HCT116 (cell line): ENCODE measurements at regions not wholly inside any gene's neighbourhood (a gene's known extent, or its start where the extent isn't known, plus 50 kb on each side); places are given as distances from the start of the nearest gene placed in this dataset.

Experiments used
- ATAC-seq: fragments of 200-7000 bp; cut with Tn5 transposase; 2 replicates; pipeline ENCODE4 v1.9.1; 2020; ENCODE audit warnings: mild to moderate bottlenecking, moderate library complexity
- BruUV-seq: library from RNA; stranded (reverse); fragments of 400-500 nt; replicated peaks from 2 replicates; lab custom pipeline; 2021; lab: Mats Ljungman, UMichigan
- CTCF ChIA-PET: fragments of 300-600 bp; sonication (Branson Sonifier 250); formaldehyde crosslinking; loops from one replicate; lab custom pipeline; 2021; ENCODE audit warnings: antibody characterized with exemption; lab: Charles Lee
- POLR2A ChIA-PET: fragments of 300-600, 350-600 bp; sonication (Branson Sonifier 250); formaldehyde crosslinking; loops from one replicate; lab custom pipeline; 2021; ENCODE audit warnings: antibody characterized with exemption; lab: Charles Lee
- RAD21 ChIA-PET, 2 experiments: fragments of 300-600 bp; sonication (Branson Sonifier 250); formaldehyde crosslinking; loops; one replicate each; lab custom pipeline; 2023; ENCODE audit warnings: low total read pairs in 2 of 2; ENCODE audit not compliant: uncharacterized antibody in 2 of 2, unreplicated experiment in 2 of 2, low non-redundant PET in 1 of 2; lab: Charles Lee
- DNase-seq: peaks from one replicate; pipeline ENCODE4 v3.0.0-alpha.2; 2010; ENCODE audit warnings: low read depth, low spot score
- H2AFZ ChIP-seq: fragments of 200-600 bp; shearing (Covaris generic), sonication (generic); 2 replicates; pipeline ENCODE4 v1.6.1; 2017; ENCODE audit warnings: low read depth, mixed run types, mixed read lengths, antibody characterized with exemption, low read length; ENCODE audit not compliant: poor library complexity, severe bottlenecking
- H3K27ac ChIP-seq: 2 replicates; pipeline ENCODE4 v1.5.1; 2012; ENCODE audit warnings: low read depth, low read length
- H3K27me3 ChIP-seq: fragments of 200-600 bp; sonication (generic); 2 replicates; pipeline ENCODE4 v1.6.1; 2016; ENCODE audit warnings: mixed run types, low read length, mixed read lengths; ENCODE audit not compliant: insufficient read depth
- H3K36me3 ChIP-seq, 2 experiments: fragments of 200-500 bp in 1 of 2; fragments of 200-600 bp in 1 of 2; sonication (Bioruptor generic) in 1 of 2; sonication (generic) in 1 of 2; 2 replicates each; pipeline versions ENCODE4 v1.5.1 to v1.6.1; 2014 to 2016; ENCODE audit warnings: low read length in 2 of 2, inconsistent platforms in 1 of 2, mixed read lengths in 1 of 2, mixed run types in 1 of 2; ENCODE audit not compliant: insufficient read depth in 2 of 2, control insufficient read depth in 1 of 2
- H3K4me1 ChIP-seq, 2 experiments: fragments of 200-600 bp in 1 of 2; sonication (generic) in 1 of 2; 2 replicates each; pipeline versions ENCODE4 v1.5.1 to v1.6.1; 2012 to 2017; ENCODE audit warnings: low read length in 2 of 2, inconsistent platforms in 1 of 2, mild to moderate bottlenecking in 1 of 2, mixed read lengths in 1 of 2, mixed run types in 1 of 2, moderate library complexity in 1 of 2; ENCODE audit not compliant: insufficient read depth in 2 of 2, control insufficient read depth in 1 of 2
- H3K4me2 ChIP-seq: fragments of 200-600 bp; sonication (generic); 2 replicates; pipeline ENCODE4 v1.6.1; 2017; ENCODE audit warnings: mixed run types, low read length, mixed read lengths
- H3K4me3 ChIP-seq, 2 experiments: fragments of 200-600 bp in 1 of 2; sonication (generic) in 1 of 2; replicated peaks in 1 of 2; 2 replicates each; pipeline ENCODE4 v1.5.1; 2011 to 2016; ENCODE audit warnings: low read length in 2 of 2, control low read depth in 1 of 2, low read depth in 1 of 2, mild to moderate bottlenecking in 1 of 2, mixed read lengths in 1 of 2, mixed run types in 1 of 2
- H3K79me2 ChIP-seq: fragments of 200-600 bp; sonication (generic); 2 replicates; pipeline ENCODE4 v1.6.1; 2017; ENCODE audit warnings: mild to moderate bottlenecking, mixed run types, low read length, moderate library complexity, mixed read lengths; ENCODE audit not compliant: insufficient read depth
- H3K9ac ChIP-seq: fragments of 200-600 bp; sonication (generic); 2 replicates; pipeline ENCODE4 v1.6.1; 2016; ENCODE audit warnings: low read length, mixed read lengths
- H3K9me2 ChIP-seq: fragments of 200-600 bp; sonication (generic), shearing (Covaris generic); 2 replicates; pipeline ENCODE4 v1.6.1; 2017; ENCODE audit warnings: mixed run types, mild to moderate bottlenecking, moderate library complexity; ENCODE audit not compliant: insufficient read depth
- H3K9me3 ChIP-seq, 2 experiments: fragments of 200-500 bp in 1 of 2; fragments of 200-600 bp in 1 of 2; sonication (Bioruptor generic) in 1 of 2; sonication (generic) in 1 of 2; 2 replicates each; pipeline ENCODE4 v1.6.1; 2014 to 2017; ENCODE audit warnings: low read length in 2 of 2, mixed read lengths in 2 of 2, inconsistent platforms in 1 of 2, low read depth in 1 of 2, mild to moderate bottlenecking in 1 of 2, mixed run types in 1 of 2, moderate library complexity in 1 of 2; ENCODE audit not compliant: control insufficient read depth in 1 of 2, insufficient read depth in 1 of 2
- H4K20me1 ChIP-seq: fragments of 200-600 bp; sonication (generic), shearing (Covaris generic); 2 replicates; pipeline ENCODE4 v1.6.1; 2017; ENCODE audit warnings: mixed run types, mild to moderate bottlenecking, moderate library complexity; ENCODE audit not compliant: insufficient read depth
- ATF3 ChIP-seq: IDR thresholded peaks from 2 replicates; pipeline ENCODE4 v1.6.1; 2012
- EGR1 ChIP-seq: IDR thresholded peaks from 2 replicates; pipeline ENCODE4 v1.6.1; 2012; ENCODE audit warnings: low read depth
- ELF1 ChIP-seq: IDR thresholded peaks from 2 replicates; pipeline ENCODE4 v1.6.1; 2012; ENCODE audit warnings: low read depth, borderline replicate concordance
- REST ChIP-seq: IDR thresholded peaks from 2 replicates; pipeline ENCODE4 v1.6.1; 2012; ENCODE audit warnings: low read depth
- ZNF274 ChIP-seq: fragments of 200-500 bp; sonication (Bioruptor generic); IDR thresholded peaks from 2 replicates; pipeline ENCODE4 v1.6.1; 2014; ENCODE audit warnings: mild to moderate bottlenecking, low read depth, low read length, inconsistent platforms
- intact Hi-C: fragments of 100-400 bp; cut with micrococcal nuclease; formaldehyde crosslinking; loops from 2 replicates; pipeline ENCODE4 v1.10.0; 2022
- TF ChIP-seq, protein P1 (sequence below), 3 experiments: fragments of 200-600 bp in 1 of 3; sonication (generic) in 1 of 3; IDR thresholded peaks in 2 of 3; conservative IDR thresholded peaks in 1 of 3; 2 replicates each; pipeline ENCODE4 v1.5.1; 2012 to 2017; ENCODE audit warnings: low read depth in 2 of 3, low read length in 2 of 3, antibody characterized with exemption in 1 of 3, borderline replicate concordance in 1 of 3, control low read depth in 1 of 3, mild to moderate bottlenecking in 1 of 3, mixed read lengths in 1 of 3, mixed run types in 1 of 3, moderate library complexity in 1 of 3; ENCODE audit not compliant: insufficient read depth in 1 of 3

- Histone ChIP-seq H3K27ac (no peak overlapping the region), H3K9me3 (no peaks in the 10 kb centered on the region), H3K9me2 (no peaks in the 10 kb centered on the region), H3K79me2 (no peaks in the 10 kb centered on the region), H3K4me1 (no peaks in the 10 kb centered on the region), H3K27me3 (no peaks in the 10 kb centered on the region), H3K4me2 (no peak overlapping the region), H3K9ac (no peak overlapping the region), H3K4me3 (no peak overlapping the region), H2AFZ (no peak overlapping the region), H3K36me3 (no peaks in the 10 kb centered on the region), H4K20me1 (no peaks in the 10 kb centered on the region)
- CTCF ChIA-PET = no interaction called here
- intact Hi-C loops = no loop called here
- DNase-seq = no peak
- TF ChIP-seq, protein P1, sequence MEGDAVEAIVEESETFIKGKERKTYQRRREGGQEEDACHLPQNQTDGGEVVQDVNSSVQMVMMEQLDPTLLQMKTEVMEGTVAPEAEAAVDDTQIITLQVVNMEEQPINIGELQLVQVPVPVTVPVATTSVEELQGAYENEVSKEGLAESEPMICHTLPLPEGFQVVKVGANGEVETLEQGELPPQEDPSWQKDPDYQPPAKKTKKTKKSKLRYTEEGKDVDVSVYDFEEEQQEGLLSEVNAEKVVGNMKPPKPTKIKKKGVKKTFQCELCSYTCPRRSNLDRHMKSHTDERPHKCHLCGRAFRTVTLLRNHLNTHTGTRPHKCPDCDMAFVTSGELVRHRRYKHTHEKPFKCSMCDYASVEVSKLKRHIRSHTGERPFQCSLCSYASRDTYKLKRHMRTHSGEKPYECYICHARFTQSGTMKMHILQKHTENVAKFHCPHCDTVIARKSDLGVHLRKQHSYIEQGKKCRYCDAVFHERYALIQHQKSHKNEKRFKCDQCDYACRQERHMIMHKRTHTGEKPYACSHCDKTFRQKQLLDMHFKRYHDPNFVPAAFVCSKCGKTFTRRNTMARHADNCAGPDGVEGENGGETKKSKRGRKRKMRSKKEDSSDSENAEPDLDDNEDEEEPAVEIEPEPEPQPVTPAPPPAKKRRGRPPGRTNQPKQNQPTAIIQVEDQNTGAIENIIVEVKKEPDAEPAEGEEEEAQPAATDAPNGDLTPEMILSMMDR (IDR thresholded peaks at IDR 0.05 in 2 of 3, conservative IDR thresholded peaks at IDR 0.05 in 1 of 3; ENCODE audit: borderline replicate concordance in 1 of 3, insufficient read depth in 1 of 3, low read depth in 2 of 3, low read length in 2 of 3) = no peak
- BruUV-seq = no TSS peak
- RAD21 ChIA-PET = no interaction called here
- POLR2A ChIA-PET = no interaction called here
- no peak for ATAC-seq
Measured at GRCh38 chrX:69082055-69082752, 83.0 kb downstream of the PJA1 start.

DNA sequence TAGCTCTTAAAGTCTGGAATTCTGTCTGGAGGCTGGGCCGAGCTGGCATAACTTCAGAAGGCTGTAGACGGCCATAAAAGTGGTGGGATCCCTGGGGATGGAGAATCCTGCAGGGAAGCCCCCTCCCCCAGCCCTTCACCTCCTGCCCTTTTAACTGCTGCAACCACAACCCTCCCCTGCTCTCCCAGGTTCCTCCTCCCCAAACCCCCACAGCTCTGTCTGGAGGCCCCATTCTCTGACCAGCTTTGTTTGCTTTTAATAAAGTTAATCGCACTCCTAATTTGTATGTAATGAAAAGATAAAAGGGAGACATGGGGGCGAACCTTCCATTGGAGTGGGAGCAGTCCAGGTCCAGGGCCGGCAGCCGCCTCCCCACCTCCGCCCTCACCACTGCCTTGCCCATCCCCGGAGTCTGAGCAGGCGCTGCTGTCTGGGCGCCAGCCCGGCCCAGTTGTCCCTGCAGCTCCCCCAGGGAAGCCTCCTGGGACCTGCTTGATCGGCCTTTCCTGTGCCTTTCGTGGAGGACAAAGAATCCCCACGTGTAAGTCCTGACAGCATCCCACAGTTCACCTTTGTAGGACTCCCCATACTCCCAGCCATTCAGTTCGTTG, 84.3 kb downstream of the PJA1 start:
- no peaks in the 10 kb centered on the region for H3K9me2 ChIP-seq
- no peak for ATAC-seq
- no peaks in the 10 kb centered on the region for H4K20me1 ChIP-seq
- no peak overlapping the region for H3K4me3 ChIP-seq
- no TSS peak for BruUV-seq
- no peak overlapping the region for H3K4me2 ChIP-seq
- no peak overlapping the region for H2AFZ ChIP-seq
- DNase-seq = no peak
- no peak for TF ChIP-seq ATF3
- TF ChIP-seq REST = no peak
- no peak for TF ChIP-seq ELF1
- TF ChIP-seq ZNF274 = no peak
- no peak for TF ChIP-seq EGR1
- H3K79me2 ChIP-seq = no peaks in the 10 kb centered on the region
- H3K9me3 ChIP-seq = no peaks in the 10 kb centered on the region
- no peak overlapping the region for H3K9ac ChIP-seq
- no peaks in the 10 kb centered on the region for H3K36me3 ChIP-seq
- no peak overlapping the region for H3K27ac ChIP-seq
- POLR2A ChIA-PET = no interaction called here
- no peaks in the 10 kb centered on the region for H3K4me1 ChIP-seq
- CTCF ChIA-PET = no interaction called here
- RAD21 ChIA-PET = interaction anchor here in 1 of 2 experiments (0.5 kb wide), 1 partner anchor 567 kb away, joined by 4 read pairs; no protein-coding TSS in a partner anchor
- intact Hi-C loops = no loop called here
- no peaks in the 10 kb centered on the region for H3K27me3 ChIP-seq
